Hepatocyte (in vitro differentiated cells): ENCODE measurements at regions not wholly inside any gene's neighbourhood (a gene's known extent, or its start where the extent isn't known, plus 50 kb on each side); places are given as distances from the start of the nearest gene placed in this dataset.

ENCODE experiments used
- DNase-seq: peaks from one replicate; pipeline ENCODE4 v3.0.0-alpha.2; 2016; ENCODE audit warnings: low spot score
- H2AFZ ChIP-seq: fragments of 200-600 bp; sonication (generic); 2 replicates; pipeline ENCODE4 v1.6.0; 2016; ENCODE audit warnings: antibody characterized with exemption, mild to moderate bottlenecking
- H3K27ac ChIP-seq: fragments of 200-600 bp; sonication (generic); 2 replicates; pipeline ENCODE4 v1.5.1; 2016; ENCODE audit warnings: mild to moderate bottlenecking
- H3K27me3 ChIP-seq: fragments of 200-600 bp; sonication (generic); 2 replicates; pipeline ENCODE4 v1.6.1; 2016
- H3K36me3 ChIP-seq: fragments of 200-600 bp; sonication (generic); replicated peaks from 2 replicates; pipeline ENCODE4 v1.5.1; 2016; ENCODE audit warnings: low read depth; ENCODE audit not compliant: insufficient read depth
- H3K4me1 ChIP-seq: fragments of 200-600 bp; sonication (generic); 2 replicates; pipeline ENCODE4 v1.5.1; 2016; ENCODE audit warnings: mild to moderate bottlenecking, moderate library complexity; ENCODE audit not compliant: insufficient read depth
- H3K4me2 ChIP-seq: fragments of 200-600 bp; sonication (generic); 2 replicates; pipeline ENCODE4 v1.6.0; 2016
- H3K4me3 ChIP-seq: fragments of 200-600 bp; sonication (generic); 2 replicates; pipeline ENCODE4 v1.5.1; 2016; ENCODE audit warnings: mild to moderate bottlenecking
- H3K79me2 ChIP-seq: fragments of 200-600 bp; sonication (generic); 2 replicates; pipeline ENCODE4 v1.6.0; 2017; ENCODE audit warnings: mild to moderate bottlenecking
- H3K9me2 ChIP-seq: fragments of 200-600 bp; sonication (generic); replicated peaks from 2 replicates; pipeline ENCODE4 v1.6.0; 2017; ENCODE audit warnings: mild to moderate bottlenecking; ENCODE audit not compliant: insufficient read depth
- H3K9me3 ChIP-seq: fragments of 200-600 bp; sonication (generic); 2 replicates; pipeline ENCODE4 v1.5.1; 2016; ENCODE audit warnings: low read depth, mild to moderate bottlenecking
- H4K20me1 ChIP-seq: fragments of 200-600 bp; sonication (generic); 2 replicates; pipeline ENCODE4 v1.6.0; 2016; ENCODE audit warnings: mild to moderate bottlenecking; ENCODE audit not compliant: insufficient read depth, poor library complexity, severe bottlenecking
- CTCF ChIP-seq: fragments of 200-600 bp; sonication (generic); IDR thresholded peaks from 2 replicates; pipeline ENCODE4 v1.5.1; 2016; ENCODE audit warnings: antibody characterized with exemption, mild to moderate bottlenecking; ENCODE audit not compliant: poor library complexity
- EZH2 ChIP-seq: fragments of 200-600 bp; sonication (generic); IDR thresholded peaks from 2 replicates; pipeline ENCODE4 v1.6.1; 2016; ENCODE audit warnings: antibody characterized with exemption, mild to moderate bottlenecking, borderline replicate concordance
- EZH2phosphoT487 ChIP-seq: fragments of 200-600 bp; sonication (generic); IDR thresholded peaks from one replicate; pipeline ENCODE4 v1.6.1; 2018; ENCODE audit warnings: antibody characterized with exemption, mild to moderate bottlenecking, low read depth, moderate library complexity; ENCODE audit not compliant: unreplicated experiment, severe bottlenecking
- WGBS: methylation state at CpG from one replicate; pipeline ENCODE4 v1.1.6; 2016; ENCODE audit warnings: low lambda C conversion rate; ENCODE audit errors: missing lambda C conversion rate; 5-methylcytosine and 5-hydroxymethylcytosine counted together

DNA sequence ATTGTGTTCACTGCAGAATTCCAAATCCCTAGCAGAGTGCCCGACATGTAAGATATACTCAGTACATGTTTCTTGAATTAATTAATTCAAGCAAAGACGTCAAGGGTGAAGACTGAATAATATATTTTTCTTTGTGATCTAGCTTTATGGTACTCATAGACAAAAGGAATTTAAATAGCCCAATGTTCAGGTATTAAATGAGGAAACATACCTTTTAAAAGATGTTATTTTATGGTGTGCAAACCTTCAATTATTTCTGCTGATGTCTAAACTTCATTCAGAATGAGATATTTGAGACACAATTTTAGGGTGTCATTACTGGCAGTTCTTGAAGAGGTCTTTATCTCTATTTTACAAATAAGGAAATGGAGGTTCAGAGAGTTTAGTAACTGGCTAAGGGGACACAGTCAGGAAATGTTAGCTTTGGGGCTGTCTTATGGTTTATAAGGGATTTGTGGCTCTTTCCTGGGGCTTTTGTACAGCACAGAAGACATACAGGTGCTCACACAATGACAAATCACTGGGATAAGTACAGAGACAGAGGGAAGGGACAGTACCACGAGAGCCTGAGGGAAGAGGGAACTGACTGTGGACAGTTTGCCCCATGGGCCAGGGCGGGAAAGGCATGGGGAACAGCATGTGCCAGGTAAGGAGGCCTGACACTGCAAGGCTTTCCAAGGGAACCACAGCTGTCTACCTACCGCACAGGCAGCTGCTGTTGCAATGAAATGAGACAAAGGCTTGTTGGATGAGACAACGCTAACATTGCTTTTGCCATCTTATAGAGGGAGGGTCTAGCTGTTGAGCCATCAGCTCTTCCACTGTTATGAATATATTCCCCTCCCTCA is 155.3 kb downstream of the DDX1 start:
- WGBS, result 82% methylated on average over 6 of the region's 6 CpGs
- Histone ChIP-seq H3K36me3 (no peaks in the 10 kb centered on the region), H3K4me2 (no peak overlapping the region), H3K27ac (peak overlapping the region; percentile 63), H4K20me1 (no peaks in the 10 kb centered on the region), H3K9me3 (no peaks in the 10 kb centered on the region), H3K4me1 (peaks cover 7% of the 10 kb centered on the region), H3K79me2 (no peaks in the 10 kb centered on the region), H3K27me3 (no peaks in the 10 kb centered on the region), H2AFZ (no peak overlapping the region), H3K4me3 (no peak overlapping the region), H3K9me2 (no peaks in the 10 kb centered on the region)
- no peak for DNase-seq
- no peak for TF ChIP-seq EZH2

GRCh38 chr2:15747603-15748471 is 156.2 kb downstream of the DDX1 start:
- Histone ChIP-seq H3K4me2 (no peak overlapping the region), H3K27me3 (no peaks in the 10 kb centered on the region), H2AFZ (no peak overlapping the region), H3K27ac (peak overlapping the region; percentile 63), H3K4me3 (no peak overlapping the region), H3K79me2 (no peaks in the 10 kb centered on the region), H3K9me2 (no peaks in the 10 kb centered on the region), H3K9me3 (no peaks in the 10 kb centered on the region), H3K36me3 (no peaks in the 10 kb centered on the region), H4K20me1 (no peaks in the 10 kb centered on the region), H3K4me1 (peaks cover 7% of the 10 kb centered on the region)
- DNase-seq, result no peak
- WGBS, result 44% methylated on average over 12 of the region's 16 CpGs
- no peak for TF ChIP-seq CTCF
- TF ChIP-seq EZH2, result no peak
- no peak for TF ChIP-seq EZH2phosphoT487

DNA sequence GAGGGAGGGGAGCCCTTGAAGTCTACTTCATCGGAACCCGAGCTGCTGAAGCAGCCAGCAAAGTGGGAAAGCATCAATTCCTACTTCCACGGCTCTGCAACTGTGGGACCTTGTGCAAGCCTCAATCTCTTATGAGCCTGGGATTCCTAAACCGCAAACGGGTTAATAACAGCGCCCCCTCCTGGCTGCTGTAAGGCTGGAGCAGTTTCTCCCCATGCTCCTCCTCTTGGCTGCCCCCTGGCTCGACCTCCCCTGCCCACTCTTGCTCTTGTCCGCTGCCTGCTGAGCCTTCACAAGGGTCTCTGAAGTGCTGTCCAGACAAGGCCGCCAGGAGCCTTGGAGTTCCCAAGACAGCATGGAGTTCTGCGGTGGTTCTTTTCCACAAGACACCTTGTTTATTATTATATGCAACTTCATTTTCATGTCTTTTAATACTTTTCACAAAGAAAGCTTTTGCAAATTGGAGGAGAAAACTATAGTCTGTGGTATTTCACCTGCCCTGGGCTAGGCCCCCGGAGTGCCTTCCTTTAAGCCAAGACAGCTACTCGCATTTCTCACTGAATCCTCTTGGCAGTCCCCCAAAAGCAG is 157.2 kb downstream of the DDX1 start:
- peak; percentile 43 for TF ChIP-seq CTCF
- TF ChIP-seq EZH2, result no peak
- peaks cover 7% of the 10 kb centered on the region for H3K4me1 ChIP-seq
- WGBS, result 74% methylated on average over 12 of the region's 12 CpGs

More for the DNA sequence above, 157.2 kb downstream of the DDX1 start:
- DNase-seq, result peak; percentile 54
- Histone ChIP-seq H3K27ac (no peak overlapping the region), H3K79me2 (no peaks in the 10 kb centered on the region), H4K20me1 (no peaks in the 10 kb centered on the region), H3K9me3 (no peaks in the 10 kb centered on the region), H3K4me3 (no peak overlapping the region), H3K36me3 (no peaks in the 10 kb centered on the region), H3K9me2 (no peaks in the 10 kb centered on the region), H3K27me3 (no peaks in the 10 kb centered on the region), H3K4me2 (no peak overlapping the region), H2AFZ (no peak overlapping the region)
